PC-3 (cell line): ENCODE measurements at regions not wholly inside any gene's neighbourhood (a gene's known extent, or its start where the extent isn't known, plus 50 kb on each side); places are given as distances from the start of the nearest gene placed in this dataset.

Experiments used
- ATAC-seq: fragments of 200-7000 bp; cut with Tn5 transposase; 2 replicates; pipeline ENCODE4 v1.9.1; 2020; ENCODE audit warnings: mild to moderate bottlenecking, moderate library complexity
- BruUV-seq: library from RNA; stranded (reverse); fragments of 400-500 nt; replicated peaks from 2 replicates; lab custom pipeline; 2021; lab: Mats Ljungman, UMichigan
- CTCF ChIA-PET: fragments of 300-600 bp; sonication (Branson Sonifier 250); formaldehyde crosslinking; loops from one replicate; lab custom pipeline; 2022; ENCODE audit warnings: antibody characterized with exemption; lab: Charles Lee
- POLR2A ChIA-PET: fragments of 300-600 bp; sonication (Branson Sonifier 250); formaldehyde crosslinking; loops from one replicate; lab custom pipeline; 2022; ENCODE audit warnings: antibody characterized with exemption; ENCODE audit not compliant: unreplicated experiment; lab: Charles Lee
- DNase-seq: peaks from one replicate; pipeline ENCODE4 v3.0.0-alpha.2; 2015
- H2AFZ ChIP-seq: fragments of 300-600 bp; sonication (generic); 2 replicates; pipeline ENCODE4 v1.6.0; 2016; ENCODE audit warnings: antibody characterized with exemption, low read length
- H3F3A ChIP-seq: fragments of 300-600 bp; sonication (generic); one replicate; pipeline ENCODE4 v1.6.0; 2017; ENCODE audit warnings: antibody characterized with exemption, low read length, control low read depth, mild to moderate bottlenecking; ENCODE audit not compliant: unreplicated experiment
- H3K27ac ChIP-seq: fragments of 300-600 bp; sonication (generic); 2 replicates; pipeline ENCODE4 v1.5.1; 2016; ENCODE audit warnings: mild to moderate bottlenecking, low read length
- H3K27me3 ChIP-seq: fragments of 300-600 bp; sonication (generic); 2 replicates; pipeline ENCODE4 v1.6.1; 2016; ENCODE audit warnings: low read length, mixed read lengths
- H3K36me3 ChIP-seq: fragments of 300-600 bp; sonication (generic); 2 replicates; pipeline ENCODE4 v1.6.1; 2016; ENCODE audit warnings: low read depth, mixed run types, low read length, mixed read lengths
- H3K4me1 ChIP-seq: fragments of 300-600 bp; sonication (generic); 2 replicates; pipeline ENCODE4 v1.5.1; 2016; ENCODE audit warnings: low read length; ENCODE audit not compliant: insufficient read depth
- H3K4me2 ChIP-seq: fragments of 300-600 bp; sonication (generic); 2 replicates; pipeline ENCODE4 v1.6.0; 2016; ENCODE audit warnings: low read length
- H3K4me3 ChIP-seq: fragments of 300-600 bp; sonication (generic); 2 replicates; pipeline ENCODE4 v1.5.1; 2016; ENCODE audit warnings: mild to moderate bottlenecking, low read length, mixed read lengths
- H3K79me2 ChIP-seq: fragments of 300-600 bp; sonication (generic); 2 replicates; pipeline ENCODE4 v1.6.1; 2017; ENCODE audit warnings: low read length, mixed read lengths
- H3K9ac ChIP-seq: fragments of 300-600 bp; sonication (generic); 2 replicates; pipeline ENCODE4 v1.6.0; 2016; ENCODE audit warnings: mild to moderate bottlenecking, low read length
- H3K9me2 ChIP-seq: fragments of 300-600 bp; sonication (generic); replicated peaks from 2 replicates; pipeline ENCODE4 v1.6.1; 2016; ENCODE audit warnings: mixed run types, low read length, mixed read lengths
- H3K9me3 ChIP-seq: fragments of 300-600 bp; sonication (generic); 2 replicates; pipeline ENCODE4 v1.6.1; 2016; ENCODE audit warnings: low read length, mixed read lengths
- H4K20me1 ChIP-seq: fragments of 300-600 bp; sonication (generic); 2 replicates; pipeline ENCODE4 v1.6.1; 2016; ENCODE audit warnings: low read length, mixed read lengths
- CTCF ChIP-seq: fragments of 300-600 bp; sonication (generic); conservative IDR thresholded peaks from 2 replicates; pipeline ENCODE4 v1.5.1; 2017; ENCODE audit warnings: antibody characterized with exemption, low read depth, mild to moderate bottlenecking, low read length
- EZH2 ChIP-seq: fragments of 300-600 bp; sonication (generic); IDR thresholded peaks from one replicate; pipeline ENCODE4 v1.6.1; 2017; ENCODE audit warnings: antibody characterized with exemption, mild to moderate bottlenecking, low read length; ENCODE audit not compliant: unreplicated experiment
- EZH2phosphoT487 ChIP-seq: fragments of 300-600 bp; sonication (generic); IDR thresholded peaks from 2 replicates; pipeline ENCODE4 v1.6.1; 2018; ENCODE audit warnings: mild to moderate bottlenecking, antibody characterized with exemption, low read length, borderline replicate concordance
- intact Hi-C: fragments of 100-400 bp; cut with micrococcal nuclease; formaldehyde crosslinking; loops from 2 replicates; pipeline ENCODE4 v1.9.0; 2023

GRCh38 chr1:183733715-183734114 is 71.2 kb upstream of the RGL1 start:
- Histone ChIP-seq H3K4me3 (no peak overlapping the region), H3K4me2 (no peak overlapping the region), H3K27ac (no peak overlapping the region), H4K20me1 (no peaks in the 10 kb centered on the region), H3K4me1 (no peaks in the 10 kb centered on the region), H3K9me2 (no peaks in the 10 kb centered on the region), H3K36me3 (no peaks in the 10 kb centered on the region), H2AFZ (no peak overlapping the region), H3F3A (no peaks in the 10 kb centered on the region), H3K79me2 (no peaks in the 10 kb centered on the region), H3K9ac (no peak overlapping the region), H3K27me3 (no peaks in the 10 kb centered on the region), H3K9me3 (no peaks in the 10 kb centered on the region)
- POLR2A ChIA-PET, result no interaction called here
- intact Hi-C loops, result no loop called here
- CTCF ChIA-PET, result no interaction called here
- DNase-seq, result no peak
- BruUV-seq, result no TSS peak
- TF ChIP-seq EZH2phosphoT487, result no peak
- no peak for TF ChIP-seq EZH2
- no peak for TF ChIP-seq CTCF
- ATAC-seq, result no peak

- H3K27ac ChIP-seq, result no peak overlapping the region
- no peak overlapping the region for H3K4me3 ChIP-seq
- intact Hi-C loops, result no loop called here
- H2AFZ ChIP-seq, result no peak overlapping the region
- H3K79me2 ChIP-seq, result no peaks in the 10 kb centered on the region
- no peaks in the 10 kb centered on the region for H3K9me3 ChIP-seq
- H3K9ac ChIP-seq, result no peak overlapping the region
- H3K36me3 ChIP-seq, result no peaks in the 10 kb centered on the region
- H3K4me1 ChIP-seq, result no peaks in the 10 kb centered on the region
- ATAC-seq (no peak), DNase-seq (no peak)
- H3K27me3 ChIP-seq, result no peaks in the 10 kb centered on the region
- no peaks in the 10 kb centered on the region for H3F3A ChIP-seq
- no peaks in the 10 kb centered on the region for H4K20me1 ChIP-seq
- no peak overlapping the region for H3K4me2 ChIP-seq
- BruUV-seq, result no TSS peak
- no peaks in the 10 kb centered on the region for H3K9me2 ChIP-seq
- ChIA-PET CTCF (no interaction called here), POLR2A (no interaction called here)
- no peak for TF ChIP-seq EZH2
- TF ChIP-seq CTCF, result no peak
- TF ChIP-seq EZH2phosphoT487, result no peak
Measured at GRCh38 chr1:183732236-183732880, 72.6 kb upstream of the RGL1 start.

GRCh38 chr1:183730886-183731573 is 73.9 kb upstream of the RGL1 start:
- no peaks in the 10 kb centered on the region for H3K9me3 ChIP-seq
- ChIA-PET POLR2A (interaction anchor here (0.5 to 0.6 kb wide), 3 partner anchors 103 to 747 kb away, joined by 3 to 20 read pairs (median 3); no protein-coding TSS in a partner anchor), CTCF (no interaction called here)
- no peak for TF ChIP-seq EZH2
- TF ChIP-seq EZH2phosphoT487, result no peak
- no peak for TF ChIP-seq CTCF
- no peaks in the 10 kb centered on the region for H3F3A ChIP-seq
- no TSS peak for BruUV-seq
- no peak overlapping the region for H3K9ac ChIP-seq
- no peaks in the 10 kb centered on the region for H4K20me1 ChIP-seq
- H3K9me2 ChIP-seq, result no peaks in the 10 kb centered on the region
- ATAC-seq (no peak), DNase-seq (no peak)
- H2AFZ ChIP-seq, result no peak overlapping the region
- H3K4me1 ChIP-seq, result no peaks in the 10 kb centered on the region
- no peaks in the 10 kb centered on the region for H3K36me3 ChIP-seq
- no peak overlapping the region for H3K4me2 ChIP-seq
- no peak overlapping the region for H3K4me3 ChIP-seq
- intact Hi-C loops, result no loop called here
- no peaks in the 10 kb centered on the region for H3K79me2 ChIP-seq
- no peaks in the 10 kb centered on the region for H3K27me3 ChIP-seq
- H3K27ac ChIP-seq, result no peak overlapping the region
